AG04449 (cell line): ENCODE measurements at regions not wholly inside any gene's neighbourhood (a gene's known extent, or its start where the extent isn't known, plus 50 kb on each side); places are given as distances from the start of the nearest gene placed in this dataset.

Experiments used
- CTCF ChIA-PET: fragments of 350-600 bp; formaldehyde crosslinking; extraction: SDS; loops from one replicate; lab custom pipeline; 2021; ENCODE audit warnings: antibody characterized with exemption; lab: Yijun Ruan, JAX
- POLR2A ChIA-PET: fragments of 400-600, 350-600 bp; formaldehyde crosslinking; extraction: SDS; loops from one replicate; lab custom pipeline; 2020; ENCODE audit warnings: antibody characterized with exemption, inconsistent platforms; lab: Yijun Ruan, JAX
- DNase-seq: peaks from one replicate; pipeline ENCODE4 v3.0.0-alpha.2; 2010; ENCODE audit warnings: low read depth, low spot score
- H3K4me3 ChIP-seq: 2 replicates; pipeline ENCODE4 v1.5.1; 2011; ENCODE audit warnings: low read depth, mild to moderate bottlenecking, control low read depth, low read length
- CTCF ChIP-seq: IDR thresholded peaks from one replicate; pipeline ENCODE4 v1.5.1; 2011; ENCODE audit warnings: mild to moderate bottlenecking, moderate library complexity, low read length, control low read depth, inconsistent platforms; ENCODE audit not compliant: insufficient read depth; ENCODE audit errors: missing control alignments

DNA sequence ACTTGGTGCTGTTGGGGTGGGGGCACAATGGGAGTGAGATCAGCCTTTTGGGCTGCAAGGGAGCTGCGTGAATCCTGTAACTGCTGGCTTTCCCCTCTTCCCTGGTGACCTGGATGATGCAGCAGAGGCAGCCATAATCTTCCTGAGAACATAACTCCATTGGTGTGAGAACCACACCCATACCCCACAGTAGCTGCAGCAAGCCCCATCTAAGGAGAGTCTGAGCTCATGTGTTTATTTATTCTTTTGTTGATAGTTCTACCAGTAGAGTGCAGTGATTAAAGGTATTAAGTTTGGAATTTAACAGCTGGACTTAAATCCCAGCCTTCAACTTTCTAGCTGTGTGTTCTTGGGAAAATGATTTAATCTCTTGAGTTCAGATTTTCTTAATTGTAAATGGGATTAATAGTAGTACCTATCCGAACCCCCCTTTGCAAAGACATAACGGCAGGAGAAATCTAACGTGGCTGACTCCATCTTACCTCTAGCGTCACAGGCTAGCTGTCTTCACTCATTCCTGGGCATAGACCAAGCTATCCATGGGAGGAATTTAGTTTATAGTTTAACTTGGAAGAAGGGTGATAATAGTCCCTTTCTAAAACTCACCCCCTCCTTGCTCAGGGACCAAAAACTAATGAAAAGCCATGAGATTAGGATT is 385.0 kb upstream of the DDI1 start:
- no peak overlapping the region for H3K4me3 ChIP-seq
- POLR2A ChIA-PET: no interaction called here
- no peak for DNase-seq
- TF ChIP-seq CTCF: no peak
- CTCF ChIA-PET: interaction anchor here (1.0 kb wide), 1 partner anchor 31 kb away, joined by 3 read pairs; no protein-coding TSS in a partner anchor

GRCh38 chr11:103652013-103652412 is 384.4 kb upstream of the DDI1 start:
- peak; percentile 17 for DNase-seq
- no peak overlapping the region for H3K4me3 ChIP-seq
- no peak for TF ChIP-seq CTCF
- CTCF ChIA-PET: interaction anchor here (1.0 kb wide), 1 partner anchor 31 kb away, joined by 3 read pairs; no protein-coding TSS in a partner anchor
- POLR2A ChIA-PET: no interaction called here

GRCh38 chr11:103656382-103656781 is 380.1 kb upstream of the DDI1 start:
- CTCF ChIA-PET: no interaction called here
- DNase-seq: no peak
- POLR2A ChIA-PET: no interaction called here
- no peak for TF ChIP-seq CTCF
- no peak overlapping the region for H3K4me3 ChIP-seq

DNA sequence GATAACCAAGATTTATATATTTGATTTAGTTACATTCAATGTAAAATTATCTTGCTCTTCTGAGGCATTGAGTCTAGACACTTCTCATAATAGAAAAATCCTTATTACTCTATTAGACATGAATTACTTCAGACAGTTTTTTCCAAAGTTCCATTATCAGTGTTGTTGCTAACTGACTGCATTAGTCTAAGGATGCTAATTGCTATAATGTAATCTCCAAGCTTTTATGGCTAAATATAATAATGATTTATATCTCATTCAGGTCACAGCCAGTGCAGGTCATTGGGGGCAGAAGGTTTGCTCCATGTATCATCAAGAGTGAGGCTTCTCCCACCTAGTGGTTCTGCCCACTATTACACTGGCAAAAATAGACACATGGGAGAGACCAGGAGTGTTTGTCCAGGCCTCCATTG is 377.2 kb upstream of the DDI1 start:
- peak; percentile 18 for TF ChIP-seq CTCF
- DNase-seq: no peak
- no peak overlapping the region for H3K4me3 ChIP-seq
- POLR2A ChIA-PET: no interaction called here
- CTCF ChIA-PET: interaction anchor here (1.2 to 1.6 kb wide), 4 partner anchors 11 to 56 kb away, joined by 3 to 5 read pairs (median 4); no protein-coding TSS in a partner anchor

- TF ChIP-seq CTCF: no peak
- no peak overlapping the region for H3K4me3 ChIP-seq
- ChIA-PET CTCF (interaction anchor here (1.2 to 1.6 kb wide), 5 partner anchors 10 to 57 kb away, joined by 3 to 5 read pairs (median 3); no protein-coding TSS in a partner anchor), POLR2A (no interaction called here)
- no peak for DNase-seq
These were observed 376.7 kb upstream of the DDI1 start for GRCh38 chr11:103659743-103660142.

GRCh38 chr11:103661185-103661584 is 375.3 kb upstream of the DDI1 start:
- DNase-seq: no peak
- POLR2A ChIA-PET: no interaction called here
- CTCF ChIA-PET: no interaction called here
- TF ChIP-seq CTCF: no peak
- H3K4me3 ChIP-seq: no peak overlapping the region
